Astrocyte of the spinal cord (primary cell): ENCODE measurements at regions not wholly inside any gene's neighbourhood (a gene's known extent, or its start where the extent isn't known, plus 50 kb on each side); places are given as distances from the start of the nearest gene placed in this dataset.
"Not testable (repeated sequence)": the region's sequence is repeated elsewhere in the genome, so short reads cannot be mapped to it uniquely, and the experiment has no call there.

ENCODE experiments used
- DNase-seq: peaks from one replicate; pipeline ENCODE4 v3.0.0; 2011; ENCODE audit warnings: low read depth, low spot score
- H3K4me3 ChIP-seq: 2 replicates; pipeline ENCODE4 v1.5.1; 2011; ENCODE audit warnings: low read depth, mild to moderate bottlenecking, low read length, moderate library complexity
- in situ Hi-C: cut with HindIII; loops from 2 replicates; pipeline ENCODE4 v1.10.0; 2017; ENCODE audit warnings: low sequenced_read_pairs
- TF ChIP-seq, protein P1 (sequence below): IDR thresholded peaks from 2 replicates; pipeline ENCODE4 v1.5.1; 2012; ENCODE audit warnings: low read depth, mild to moderate bottlenecking, low read length, inconsistent platforms

DNA sequence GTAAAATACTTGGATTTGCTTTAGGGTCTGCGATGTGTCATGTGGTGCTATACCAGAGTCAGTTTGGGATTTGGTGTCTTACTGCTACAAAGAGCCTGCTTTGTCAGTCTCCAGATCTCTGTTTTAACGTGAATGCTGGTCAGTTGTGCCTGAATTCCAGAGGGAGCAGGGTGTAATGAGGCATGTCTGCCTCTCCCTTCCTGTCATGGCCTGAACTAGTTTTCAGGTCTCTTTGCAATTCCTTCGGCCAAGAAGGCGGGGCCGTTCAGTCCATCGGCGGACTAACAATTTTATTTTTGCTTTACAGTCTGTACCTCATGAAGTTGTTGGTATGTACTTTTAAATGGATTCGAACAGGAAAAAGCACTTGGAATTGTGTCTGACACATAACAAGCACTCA is 465.1 kb upstream of the ADARB2 start:
- in situ Hi-C loops: no loop called here
- no peak overlapping the region for H3K4me3 ChIP-seq
- TF ChIP-seq, protein P1, sequence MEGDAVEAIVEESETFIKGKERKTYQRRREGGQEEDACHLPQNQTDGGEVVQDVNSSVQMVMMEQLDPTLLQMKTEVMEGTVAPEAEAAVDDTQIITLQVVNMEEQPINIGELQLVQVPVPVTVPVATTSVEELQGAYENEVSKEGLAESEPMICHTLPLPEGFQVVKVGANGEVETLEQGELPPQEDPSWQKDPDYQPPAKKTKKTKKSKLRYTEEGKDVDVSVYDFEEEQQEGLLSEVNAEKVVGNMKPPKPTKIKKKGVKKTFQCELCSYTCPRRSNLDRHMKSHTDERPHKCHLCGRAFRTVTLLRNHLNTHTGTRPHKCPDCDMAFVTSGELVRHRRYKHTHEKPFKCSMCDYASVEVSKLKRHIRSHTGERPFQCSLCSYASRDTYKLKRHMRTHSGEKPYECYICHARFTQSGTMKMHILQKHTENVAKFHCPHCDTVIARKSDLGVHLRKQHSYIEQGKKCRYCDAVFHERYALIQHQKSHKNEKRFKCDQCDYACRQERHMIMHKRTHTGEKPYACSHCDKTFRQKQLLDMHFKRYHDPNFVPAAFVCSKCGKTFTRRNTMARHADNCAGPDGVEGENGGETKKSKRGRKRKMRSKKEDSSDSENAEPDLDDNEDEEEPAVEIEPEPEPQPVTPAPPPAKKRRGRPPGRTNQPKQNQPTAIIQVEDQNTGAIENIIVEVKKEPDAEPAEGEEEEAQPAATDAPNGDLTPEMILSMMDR: no peak
- DNase-seq: no peak

DNA sequence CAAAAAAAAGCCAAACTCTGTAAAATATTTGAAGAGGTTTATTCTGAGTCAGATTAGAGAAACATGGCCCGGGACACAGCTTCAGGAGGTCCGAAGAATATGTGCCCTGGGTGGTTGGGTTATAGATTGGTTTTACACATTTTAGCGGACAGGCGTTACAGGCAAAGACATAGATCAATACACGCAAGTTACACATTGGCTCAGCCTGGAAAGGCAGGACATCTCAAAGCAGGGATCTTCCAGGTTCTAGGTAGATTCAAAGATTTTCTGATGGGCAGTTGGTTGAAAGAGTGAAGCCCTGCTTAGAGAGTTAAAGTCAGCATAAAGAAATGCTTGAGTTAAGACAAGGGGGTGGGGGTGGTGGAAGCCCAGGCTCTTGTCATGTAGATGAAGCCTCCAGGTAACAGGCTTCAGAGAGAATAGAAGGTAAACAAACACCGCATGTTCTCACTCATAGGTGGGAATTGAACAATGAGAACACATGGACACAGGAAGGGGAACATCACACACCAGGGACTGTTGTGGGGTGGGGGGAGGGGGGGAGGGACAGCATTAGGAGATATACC is 464.3 kb upstream of the ADARB2 start:
- TF ChIP-seq, protein P1: no peak
- H3K4me3 ChIP-seq: no peak overlapping the region
- in situ Hi-C loops: no loop called here
- DNase-seq: no peak

DNA sequence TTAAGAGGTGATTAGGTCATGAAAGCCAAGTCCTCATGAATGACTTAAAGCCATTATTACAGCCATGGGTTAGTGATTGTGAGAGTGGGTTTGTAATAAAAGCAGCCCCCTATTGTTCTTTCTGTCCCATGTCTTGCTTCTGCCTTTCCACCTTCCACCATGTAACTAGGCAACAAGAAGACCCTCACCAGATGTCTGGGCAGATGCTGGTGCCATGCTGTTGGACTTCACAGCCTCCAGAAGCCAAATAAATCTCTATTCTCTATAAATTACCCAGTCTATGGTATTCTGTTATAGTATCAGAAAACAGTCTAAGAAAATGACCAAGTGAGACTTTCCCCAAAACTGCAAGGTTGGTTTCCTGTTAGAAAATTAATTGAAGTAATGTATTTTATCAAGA is 460.3 kb upstream of the ADARB2 start:
- no peak for DNase-seq
- in situ Hi-C loops: no loop called here
- no peak overlapping the region for H3K4me3 ChIP-seq
- TF ChIP-seq, protein P1: no peak

DNA sequence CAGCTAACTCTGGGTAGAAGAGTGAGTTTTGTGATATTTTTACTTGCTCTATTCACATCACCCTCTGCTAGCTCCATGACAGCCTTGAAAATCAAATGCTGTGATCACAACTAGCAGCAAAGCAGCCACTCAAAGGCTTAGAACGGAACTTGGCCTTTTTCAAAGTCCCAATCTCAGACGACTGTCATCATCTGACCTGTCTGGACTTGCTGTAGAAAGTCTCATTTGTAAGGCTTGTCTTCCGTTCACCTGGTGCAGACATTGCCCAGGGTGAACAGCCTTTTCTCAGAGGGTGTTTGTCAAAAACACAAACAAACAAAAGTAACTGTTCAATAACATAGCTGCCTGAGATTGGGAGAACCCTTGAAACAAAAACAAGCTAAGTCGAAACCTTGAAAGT is 458.9 kb upstream of the ADARB2 start:
- in situ Hi-C loops: no loop called here
- TF ChIP-seq, protein P1: no peak
- DNase-seq: no peak
- no peak overlapping the region for H3K4me3 ChIP-seq

DNA sequence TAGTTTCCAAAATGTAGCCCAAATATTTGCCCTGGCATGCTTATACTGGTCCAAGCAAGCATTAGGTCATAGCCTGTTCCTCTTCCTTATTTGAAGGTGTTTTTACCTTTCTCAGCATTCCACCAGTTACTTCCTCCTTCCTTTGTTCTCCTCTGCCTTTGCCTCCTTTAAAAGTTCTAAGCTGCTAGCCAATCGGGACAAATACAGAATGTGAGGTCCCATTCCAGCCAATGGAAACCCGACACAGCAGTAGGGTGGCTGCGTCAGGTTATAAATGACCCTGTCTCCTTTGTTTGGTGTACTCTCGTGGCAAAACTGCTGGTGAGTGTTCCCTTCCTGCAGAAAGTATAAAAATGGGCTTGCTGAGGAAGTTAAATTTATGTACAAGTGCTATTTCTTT is 452.0 kb upstream of the ADARB2 start:
- DNase-seq, H3K4me3 ChIP-seq, in situ Hi-C loops: not testable (repeated sequence)

DNA sequence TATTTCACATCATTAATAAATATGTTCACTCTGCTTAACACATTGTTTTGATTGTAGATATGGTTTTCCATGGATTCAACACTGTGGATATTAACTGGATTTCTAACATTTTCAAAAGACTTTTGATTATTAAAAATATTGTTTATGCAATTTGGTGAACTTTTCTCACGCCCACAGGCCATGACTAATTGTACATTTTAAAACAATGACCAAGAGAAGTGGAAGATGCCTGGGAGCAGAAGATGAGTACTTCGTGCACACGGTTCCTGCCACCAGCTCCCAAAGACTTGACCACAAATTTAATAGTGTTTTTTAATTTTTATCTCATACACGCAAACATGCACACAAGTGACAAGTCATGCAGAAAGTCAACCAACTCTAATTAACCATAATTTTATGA is 451.0 kb upstream of the ADARB2 start:
- no peak for DNase-seq
- in situ Hi-C loops: no loop called here
- H3K4me3 ChIP-seq: no peak overlapping the region
- TF ChIP-seq, protein P1: no peak

DNA sequence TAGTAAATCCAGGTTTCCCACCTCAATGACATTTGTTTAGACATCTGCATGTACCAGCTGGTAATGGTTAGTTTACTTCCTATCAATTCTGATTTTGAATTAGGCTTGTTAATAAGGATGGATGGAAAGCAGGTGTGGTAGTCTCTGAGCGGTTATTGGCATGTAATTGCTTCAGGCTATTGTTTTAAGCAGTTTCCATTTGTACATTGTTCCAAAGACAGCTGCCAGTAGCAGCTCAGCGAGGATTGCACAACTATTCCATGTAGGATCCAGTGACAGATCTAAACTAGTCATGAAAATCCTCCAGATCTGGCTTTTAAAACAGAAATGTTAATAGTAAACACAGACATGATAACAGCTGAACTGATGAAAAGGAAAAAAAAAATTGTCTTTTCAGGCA is 436.0 kb upstream of the ADARB2 start:
- DNase-seq: no peak
- in situ Hi-C loops: no loop called here
- H3K4me3 ChIP-seq: no peak overlapping the region
- TF ChIP-seq, protein P1: no peak
